ENCODE measurements at regions not wholly inside any gene's neighbourhood (a gene's known extent, or its start where the extent isn't known, plus 50 kb on each side); places are given as distances from the start of the nearest gene placed in this dataset.
A peak's percentile ranks its signal among the peaks of the same experiment; 100 is the strongest.

DNA sequence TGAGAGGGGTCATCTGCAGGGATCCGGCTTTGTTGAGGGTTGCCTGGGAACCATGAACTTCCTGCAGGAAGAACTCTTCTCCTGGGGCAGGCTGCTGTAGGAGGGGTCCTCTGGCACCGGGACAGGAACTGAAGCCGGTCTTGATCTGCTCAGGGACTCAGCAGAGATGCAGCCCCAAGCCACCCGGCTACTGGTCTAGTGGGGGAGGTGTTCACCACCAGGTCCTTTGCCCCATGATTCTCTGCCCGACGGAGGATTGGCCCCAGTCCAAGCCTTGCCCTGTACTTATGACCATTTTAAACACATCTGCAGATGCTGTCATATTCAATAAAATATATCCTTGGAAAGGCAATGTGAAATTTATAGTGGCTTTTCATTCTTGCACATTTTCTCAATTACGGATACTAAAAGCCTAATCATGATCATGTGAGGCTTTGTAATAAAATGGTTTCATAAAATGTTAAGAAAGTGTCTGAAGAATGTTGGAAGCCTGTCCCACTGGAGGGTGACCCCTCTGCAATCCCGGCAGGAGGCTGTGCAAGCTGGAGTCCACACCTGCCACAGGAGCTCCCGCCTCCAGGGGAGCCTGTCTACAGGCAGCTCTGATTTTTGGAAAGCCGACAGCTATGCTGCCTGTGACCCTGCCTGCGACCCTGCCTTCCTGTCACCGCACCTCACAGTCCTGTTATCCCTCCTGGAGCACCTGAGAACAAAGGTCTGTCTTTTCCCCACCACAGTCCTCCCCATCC lies 98.8 kb upstream of the TAF1B start:
- Histone ChIP-seq H3K36me3 (no peaks in the 10 kb centered on the region), H3K27me3 (ENCODE audit: low read depth) (no peaks in the 10 kb centered on the region), H3K4me1 (peaks cover 3% of the 10 kb centered on the region), H3K4me3 (no peak overlapping the region), H3K9me3 (no peaks in the 10 kb centered on the region), H3K27ac (no peak overlapping the region)
- TF ChIP-seq, protein P1, sequence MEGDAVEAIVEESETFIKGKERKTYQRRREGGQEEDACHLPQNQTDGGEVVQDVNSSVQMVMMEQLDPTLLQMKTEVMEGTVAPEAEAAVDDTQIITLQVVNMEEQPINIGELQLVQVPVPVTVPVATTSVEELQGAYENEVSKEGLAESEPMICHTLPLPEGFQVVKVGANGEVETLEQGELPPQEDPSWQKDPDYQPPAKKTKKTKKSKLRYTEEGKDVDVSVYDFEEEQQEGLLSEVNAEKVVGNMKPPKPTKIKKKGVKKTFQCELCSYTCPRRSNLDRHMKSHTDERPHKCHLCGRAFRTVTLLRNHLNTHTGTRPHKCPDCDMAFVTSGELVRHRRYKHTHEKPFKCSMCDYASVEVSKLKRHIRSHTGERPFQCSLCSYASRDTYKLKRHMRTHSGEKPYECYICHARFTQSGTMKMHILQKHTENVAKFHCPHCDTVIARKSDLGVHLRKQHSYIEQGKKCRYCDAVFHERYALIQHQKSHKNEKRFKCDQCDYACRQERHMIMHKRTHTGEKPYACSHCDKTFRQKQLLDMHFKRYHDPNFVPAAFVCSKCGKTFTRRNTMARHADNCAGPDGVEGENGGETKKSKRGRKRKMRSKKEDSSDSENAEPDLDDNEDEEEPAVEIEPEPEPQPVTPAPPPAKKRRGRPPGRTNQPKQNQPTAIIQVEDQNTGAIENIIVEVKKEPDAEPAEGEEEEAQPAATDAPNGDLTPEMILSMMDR (IDR thresholded peaks at IDR 0.05): no peak
- no peak for ATAC-seq
- no peak for DNase-seq
- intact Hi-C loops (cut with DNase I): no loop called here

DNA sequence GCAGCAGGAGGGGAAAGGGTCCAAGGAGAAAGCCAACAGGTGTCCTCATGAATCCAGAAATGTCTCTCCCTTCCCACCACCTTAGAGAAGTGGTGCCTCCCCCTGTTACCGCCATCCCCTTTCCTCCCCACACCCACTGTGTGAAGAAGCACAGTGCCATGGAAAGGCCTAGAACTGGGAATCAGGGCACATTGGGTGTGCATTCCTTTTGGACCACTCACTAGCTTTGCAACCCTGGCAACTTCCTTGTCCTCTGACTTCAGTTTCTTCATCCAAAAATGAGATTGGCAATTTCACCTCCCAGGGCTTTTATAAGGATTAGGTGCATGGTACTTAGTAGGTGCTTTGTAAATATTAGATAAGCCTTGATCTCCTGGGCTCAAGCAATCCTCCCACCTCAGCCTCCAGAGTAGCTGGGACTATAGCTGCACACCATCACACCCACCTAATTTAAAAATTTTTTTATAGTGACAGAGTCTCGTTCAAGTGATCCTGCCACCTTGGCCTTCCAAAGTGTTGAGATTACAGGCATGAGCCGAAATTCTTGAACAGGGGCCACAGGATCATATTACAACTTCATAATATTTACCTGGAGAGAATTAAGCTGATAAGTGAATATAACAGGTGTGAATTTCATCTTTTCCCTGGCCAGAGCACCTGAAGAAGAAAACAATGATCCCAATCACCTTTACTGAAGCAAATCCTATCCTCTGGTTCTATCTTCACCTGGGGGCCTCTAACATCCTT lies 97.9 kb upstream of the TAF1B start:
- TF ChIP-seq, protein P1 (IDR thresholded peaks at IDR 0.05): no peak
- no peaks in the 10 kb centered on the region for H3K4me1 ChIP-seq
- ATAC-seq: peak in 1 of 2 donors; percentile 42
- H3K27ac ChIP-seq: no peak overlapping the region
- H3K27me3 ChIP-seq (ENCODE audit: low read depth): no peaks in the 10 kb centered on the region
- H3K4me3 ChIP-seq: no peak overlapping the region
- no peak for DNase-seq
- no peaks in the 10 kb centered on the region for H3K36me3 ChIP-seq
- H3K9me3 ChIP-seq: no peaks in the 10 kb centered on the region
- intact Hi-C loops (cut with DNase I): no loop called here

DNA sequence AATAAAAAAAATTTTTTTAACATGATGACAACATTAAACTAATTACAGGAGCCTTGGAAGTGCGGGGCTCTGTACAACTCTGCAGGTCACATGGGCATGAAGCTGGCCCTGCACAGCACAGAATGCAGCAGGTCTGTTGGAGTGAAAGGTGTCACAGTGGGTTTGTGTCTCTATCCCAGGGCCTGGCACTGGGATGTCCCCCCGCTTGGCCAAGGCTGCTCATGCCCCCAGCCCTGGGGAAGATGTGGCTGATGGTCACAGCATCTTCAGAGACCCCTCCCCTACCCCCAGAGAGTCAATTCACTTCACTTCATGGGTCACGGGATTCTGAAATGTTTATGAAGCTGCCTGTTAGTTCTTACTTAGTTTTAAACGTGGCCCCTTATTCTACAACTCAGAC lies 95.9 kb upstream of the TAF1B start:
- no peak for DNase-seq
- Histone ChIP-seq H3K27me3 (ENCODE audit: low read depth) (peaks cover 2% of the 10 kb centered on the region), H3K27ac (no peak overlapping the region), H3K36me3 (no peaks in the 10 kb centered on the region), H3K4me3 (no peak overlapping the region), H3K9me3 (no peaks in the 10 kb centered on the region), H3K4me1 (peaks cover 1% of the 10 kb centered on the region)
- TF ChIP-seq, protein P1 (IDR thresholded peaks at IDR 0.05): no peak
- intact Hi-C loops (cut with DNase I): no loop called here
- no peak for ATAC-seq

DNA sequence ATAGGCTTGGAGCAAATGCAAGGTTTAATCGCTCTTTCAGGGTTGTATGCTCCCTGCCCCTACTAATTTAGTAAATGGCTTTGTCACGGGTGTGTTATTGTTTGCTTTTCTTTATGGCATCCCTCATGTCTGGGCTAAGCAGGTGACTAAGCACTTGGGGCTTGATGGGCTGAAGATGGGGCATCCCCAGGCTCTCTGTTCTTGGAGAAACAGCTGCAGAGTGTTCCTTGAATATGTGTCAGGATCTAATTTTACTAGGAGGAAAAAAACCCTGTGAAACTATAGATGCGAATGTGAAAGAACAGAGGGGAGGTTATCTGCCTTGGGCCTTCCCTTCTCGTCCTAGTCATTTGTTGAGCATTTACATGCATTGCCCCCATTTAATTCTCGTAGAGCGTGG lies 94.7 kb upstream of the TAF1B start:
- ATAC-seq (no peak), DNase-seq (no peak)
- Histone ChIP-seq H3K4me3 (no peak overlapping the region), H3K9me3 (no peaks in the 10 kb centered on the region), H3K27ac (no peak overlapping the region), H3K36me3 (no peaks in the 10 kb centered on the region), H3K27me3 (ENCODE audit: low read depth) (peaks cover 4% of the 10 kb centered on the region), H3K4me1 (peaks cover 13% of the 10 kb centered on the region)
- TF ChIP-seq, protein P1 (IDR thresholded peaks at IDR 0.05): no peak
- intact Hi-C loops (cut with DNase I): no loop called here

DNA sequence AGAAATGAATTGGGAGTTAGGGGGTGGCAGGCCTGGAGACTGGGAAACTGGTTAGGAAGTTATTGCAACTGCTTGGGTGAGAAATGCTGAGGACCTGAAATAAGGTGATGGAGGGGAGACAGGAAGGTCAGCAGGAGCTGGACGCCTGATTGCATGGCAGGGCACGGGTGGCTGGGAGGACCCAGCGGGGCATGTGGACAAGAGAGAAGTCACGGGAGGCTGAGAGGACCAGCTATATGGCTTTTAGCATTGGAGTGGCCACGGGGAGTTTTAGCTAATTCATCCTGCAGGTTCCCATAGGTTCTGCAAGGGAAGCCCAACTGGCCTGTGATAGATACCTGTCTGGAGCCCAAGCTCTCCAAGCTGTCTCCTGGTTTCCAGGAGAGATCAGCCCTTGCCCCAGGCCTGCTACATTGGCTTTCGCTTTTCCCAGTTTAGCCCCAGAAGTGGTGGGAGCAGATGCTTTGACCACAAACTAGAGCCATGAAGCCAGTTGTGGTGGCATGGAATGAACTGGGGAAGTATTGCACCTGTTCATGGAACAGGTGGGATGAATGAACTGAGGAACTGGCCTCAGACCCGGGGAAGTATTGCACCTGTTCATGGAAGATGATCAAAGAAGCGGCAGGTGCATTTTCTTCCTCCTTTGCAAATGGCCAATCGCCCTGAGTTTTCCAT lies 93.6 kb upstream of the TAF1B start:
- H3K4me1 ChIP-seq: peaks cover 22% of the 10 kb centered on the region
- TF ChIP-seq, protein P1 (IDR thresholded peaks at IDR 0.05): no peak
- H3K9me3 ChIP-seq: no peaks in the 10 kb centered on the region
- no peak overlapping the region for H3K4me3 ChIP-seq
- no peak for ATAC-seq
- H3K36me3 ChIP-seq: no peaks in the 10 kb centered on the region
- no peak overlapping the region for H3K27ac ChIP-seq
- DNase-seq: no peak
- H3K27me3 ChIP-seq (ENCODE audit: low read depth): peaks cover 4% of the 10 kb centered on the region
- intact Hi-C loops (cut with DNase I): no loop called here
